Activated naive CD4-positive, alpha-beta T cell treated with anti-CD3 and anti-CD28 coated beads, Interleukin-2, amount 50 U/mL, for 72 hours (primary cell): ENCODE measurements at regions not wholly inside any gene's neighbourhood (a gene's known extent, or its start where the extent isn't known, plus 50 kb on each side); places are given as distances from the start of the nearest gene placed in this dataset.
A peak's percentile ranks its signal among the peaks of the same experiment; 100 is the strongest.
"Not testable (repeated sequence)": the region's sequence is repeated elsewhere in the genome, so short reads cannot be mapped to it uniquely, and the experiment has no call there.

Source experiments
- ATAC-seq, 2 donors: fragments of 150-1000 bp; cut with Tn5 transposase; 2 replicates each; pipeline ENCODE4 v1.10.0; 2021; ENCODE audit warnings: mild to moderate bottlenecking in 2 of 2, moderate library complexity in 2 of 2
- DNase-seq, 2 donors: peaks; one replicate each; pipeline ENCODE4 v3.0.0; 2021 to 2022; ENCODE audit warnings: low spot score in 2 of 2
- H3K27ac Mint-ChIP-seq, 2 donors: one replicate each; pipeline ENCODE4 v1.8.0; 2022; ENCODE audit warnings: mild to moderate bottlenecking in 2 of 2, mixed read lengths in 2 of 2
- H3K36me3 Mint-ChIP-seq, 2 donors: one replicate each; pipeline ENCODE4 v1.8.0; 2022; ENCODE audit warnings: mixed read lengths in 2 of 2
- H3K9me3 Mint-ChIP-seq, 2 donors: one replicate each; pipeline ENCODE4 v1.8.0; 2022; ENCODE audit warnings: mixed read lengths in 2 of 2

- H3K27ac Mint-ChIP-seq, ATAC-seq, DNase-seq, H3K36me3 Mint-ChIP-seq, H3K9me3 Mint-ChIP-seq: not testable (repeated sequence)
Measured at GRCh38 chr2:90291934-90292333, 1600.5 kb downstream of the RPIA start.

GRCh38 chr2:90292451-90292850 is 1601.0 kb downstream of the RPIA start:
- DNase-seq, H3K9me3 Mint-ChIP-seq, H3K36me3 Mint-ChIP-seq, ATAC-seq, H3K27ac Mint-ChIP-seq: not testable (repeated sequence)

- not testable (repeated sequence) for DNase-seq, ATAC-seq, H3K36me3 Mint-ChIP-seq, H3K27ac Mint-ChIP-seq, H3K9me3 Mint-ChIP-seq
Measured at GRCh38 chr2:90293224-90293623, 1601.8 kb downstream of the RPIA start.

GRCh38 chr2:90293806-90294205 is 1602.3 kb downstream of the RPIA start:
- not testable (repeated sequence) for H3K27ac Mint-ChIP-seq, ATAC-seq, DNase-seq, H3K9me3 Mint-ChIP-seq, H3K36me3 Mint-ChIP-seq

- not testable (repeated sequence) for H3K27ac Mint-ChIP-seq, ATAC-seq, DNase-seq, H3K9me3 Mint-ChIP-seq, H3K36me3 Mint-ChIP-seq
Measured at GRCh38 chr2:90295036-90295750, 1603.7 kb downstream of the RPIA start.

GRCh38 chr2:90296484-90296777 is 1605.0 kb downstream of the RPIA start:
- not testable (repeated sequence) for ATAC-seq, H3K9me3 Mint-ChIP-seq, H3K36me3 Mint-ChIP-seq, DNase-seq, H3K27ac Mint-ChIP-seq

GRCh38 chr2:90297701-90298100 is 1606.2 kb downstream of the RPIA start:
- not testable (repeated sequence) for ATAC-seq, H3K9me3 Mint-ChIP-seq, H3K27ac Mint-ChIP-seq, H3K36me3 Mint-ChIP-seq, DNase-seq

- ATAC-seq, H3K36me3 Mint-ChIP-seq, H3K9me3 Mint-ChIP-seq, DNase-seq, H3K27ac Mint-ChIP-seq: not testable (repeated sequence)
Measured at GRCh38 chr2:90298126-90298755, 1606.8 kb downstream of the RPIA start.

- ATAC-seq, H3K9me3 Mint-ChIP-seq, H3K36me3 Mint-ChIP-seq, DNase-seq, H3K27ac Mint-ChIP-seq: not testable (repeated sequence)
Measured at GRCh38 chr2:90298983-90299382, 1607.5 kb downstream of the RPIA start.

- not testable (repeated sequence) for H3K36me3 Mint-ChIP-seq, H3K9me3 Mint-ChIP-seq, ATAC-seq, DNase-seq
- peak overlapping the region in 1 of 2 donors; percentile 79 for H3K27ac Mint-ChIP-seq
Measured at GRCh38 chr2:90322982-90323381, 1631.5 kb downstream of the RPIA start.

GRCh38 chr2:90323612-90324558 is 1632.4 kb downstream of the RPIA start:
- not testable (repeated sequence) for H3K9me3 Mint-ChIP-seq, DNase-seq, ATAC-seq, H3K27ac Mint-ChIP-seq, H3K36me3 Mint-ChIP-seq

GRCh38 chr2:90324672-90325071 is 1633.2 kb downstream of the RPIA start:
- H3K36me3 Mint-ChIP-seq, H3K9me3 Mint-ChIP-seq, ATAC-seq, DNase-seq, H3K27ac Mint-ChIP-seq: not testable (repeated sequence)

GRCh38 chr2:90325796-90326353 is 1634.4 kb downstream of the RPIA start:
- not testable (repeated sequence) for DNase-seq, ATAC-seq, H3K9me3 Mint-ChIP-seq, H3K36me3 Mint-ChIP-seq, H3K27ac Mint-ChIP-seq

GRCh38 chr2:90355546-90355945 is 1664.1 kb downstream of the RPIA start:
- ATAC-seq, DNase-seq, H3K27ac Mint-ChIP-seq, H3K36me3 Mint-ChIP-seq: not testable (repeated sequence)
- H3K9me3 Mint-ChIP-seq: peaks cover 8 to 12% of the 10 kb centered on the region in 2 donors

GRCh38 chr2:90359344-90359743 is 1667.9 kb downstream of the RPIA start:
- not testable (repeated sequence) for H3K36me3 Mint-ChIP-seq, H3K9me3 Mint-ChIP-seq, ATAC-seq, DNase-seq, H3K27ac Mint-ChIP-seq

- ATAC-seq, DNase-seq, H3K36me3 Mint-ChIP-seq, H3K27ac Mint-ChIP-seq, H3K9me3 Mint-ChIP-seq: not testable (repeated sequence)
Measured at GRCh38 chr2:90359887-90360730, 1668.6 kb downstream of the RPIA start.
